ENCODE measurements at regions not wholly inside any gene's neighbourhood (a gene's known extent, or its start where the extent isn't known, plus 50 kb on each side); places are given as distances from the start of the nearest gene placed in this dataset.

DNA sequence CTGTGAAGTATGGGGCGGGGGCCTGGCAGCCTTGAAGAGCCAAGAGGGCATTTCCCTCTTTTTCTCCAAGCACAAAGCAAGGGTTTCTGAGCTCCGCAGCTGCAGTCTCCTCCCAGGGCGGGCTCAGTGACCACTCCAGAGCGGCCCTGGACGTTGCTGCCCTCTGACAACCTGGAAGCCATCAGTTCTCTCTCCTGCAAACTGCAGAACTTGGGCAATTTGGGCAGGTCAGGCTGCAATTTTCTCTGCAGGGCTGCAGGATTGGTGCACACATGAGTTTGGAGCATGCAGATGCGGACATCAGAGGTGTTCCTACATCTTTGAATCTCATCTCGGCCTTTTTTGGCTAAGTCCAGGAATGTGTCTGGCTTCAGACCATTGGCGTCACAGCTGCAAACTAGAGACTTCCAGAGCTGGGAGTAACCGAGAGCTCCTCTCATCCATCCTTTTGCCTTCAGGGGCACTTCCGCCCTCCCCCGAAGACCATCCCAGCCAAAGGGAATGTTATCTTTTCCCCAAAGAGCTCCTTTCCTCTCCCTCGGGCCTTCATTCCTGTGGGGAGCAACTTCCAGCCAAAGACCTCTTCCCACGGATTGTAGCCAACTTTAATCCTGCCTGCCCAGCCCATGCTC is 139.6 kb upstream of the WNT4 start:
- H3K9me3 ChIP-seq, result no peaks in the 10 kb centered on the region

DNA sequence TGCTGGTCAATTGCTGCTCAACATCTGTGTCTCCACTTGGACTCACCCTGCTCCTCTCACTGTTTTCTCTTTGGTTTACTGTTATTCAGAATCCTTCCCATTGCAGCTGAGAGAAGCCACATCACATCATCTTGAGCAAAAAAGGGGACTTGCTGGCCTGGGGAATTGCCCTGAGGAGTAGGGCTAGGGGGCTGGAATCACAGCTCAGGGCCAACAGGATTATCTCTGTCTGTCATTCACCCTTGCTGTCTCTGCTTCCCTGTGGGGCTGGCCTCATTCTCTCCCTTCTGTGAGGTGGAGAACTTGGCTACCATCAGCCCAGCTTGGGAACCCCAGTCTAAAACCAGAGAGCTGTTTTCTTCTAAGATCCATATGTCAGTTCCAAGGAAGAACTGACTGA is 140.7 kb upstream of the WNT4 start:
- Histone ChIP-seq H3K27ac (no peak overlapping the region), H3K27me3 (no peaks in the 10 kb centered on the region), H3K36me3 (no peaks in the 10 kb centered on the region), H3K4me1 (peaks cover 0 to 4% of the 10 kb centered on the region in 2 donors), H3K4me3 (no peak overlapping the region), H3K9me3 (no peaks in the 10 kb centered on the region)
- intact Hi-C loops (cut with DNase I; ENCODE audit: low total_unique reads), result no loop called here
- no peak for DNase-seq
- TF ChIP-seq, protein P1, sequence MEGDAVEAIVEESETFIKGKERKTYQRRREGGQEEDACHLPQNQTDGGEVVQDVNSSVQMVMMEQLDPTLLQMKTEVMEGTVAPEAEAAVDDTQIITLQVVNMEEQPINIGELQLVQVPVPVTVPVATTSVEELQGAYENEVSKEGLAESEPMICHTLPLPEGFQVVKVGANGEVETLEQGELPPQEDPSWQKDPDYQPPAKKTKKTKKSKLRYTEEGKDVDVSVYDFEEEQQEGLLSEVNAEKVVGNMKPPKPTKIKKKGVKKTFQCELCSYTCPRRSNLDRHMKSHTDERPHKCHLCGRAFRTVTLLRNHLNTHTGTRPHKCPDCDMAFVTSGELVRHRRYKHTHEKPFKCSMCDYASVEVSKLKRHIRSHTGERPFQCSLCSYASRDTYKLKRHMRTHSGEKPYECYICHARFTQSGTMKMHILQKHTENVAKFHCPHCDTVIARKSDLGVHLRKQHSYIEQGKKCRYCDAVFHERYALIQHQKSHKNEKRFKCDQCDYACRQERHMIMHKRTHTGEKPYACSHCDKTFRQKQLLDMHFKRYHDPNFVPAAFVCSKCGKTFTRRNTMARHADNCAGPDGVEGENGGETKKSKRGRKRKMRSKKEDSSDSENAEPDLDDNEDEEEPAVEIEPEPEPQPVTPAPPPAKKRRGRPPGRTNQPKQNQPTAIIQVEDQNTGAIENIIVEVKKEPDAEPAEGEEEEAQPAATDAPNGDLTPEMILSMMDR (IDR thresholded peaks at IDR 0.05), result no peak
- no peak for TF ChIP-seq POLR2A (IDR thresholded peaks at IDR 0.05)

More for the DNA sequence above, 139.6 kb upstream of the WNT4 start:
- intact Hi-C loops (cut with DNase I; ENCODE audit: low total_unique reads), result no loop called here
- TF ChIP-seq, protein P1 (IDR thresholded peaks at IDR 0.05), result no peak
- TF ChIP-seq POLR2A (IDR thresholded peaks at IDR 0.05), result no peak
- Histone ChIP-seq H3K4me3 (no peak overlapping the region), H3K27ac (no peak overlapping the region), H3K36me3 (no peaks in the 10 kb centered on the region), H3K4me1 (peaks cover 0 to 4% of the 10 kb centered on the region in 2 donors), H3K27me3 (no peaks in the 10 kb centered on the region)
- no peak for DNase-seq

DNA sequence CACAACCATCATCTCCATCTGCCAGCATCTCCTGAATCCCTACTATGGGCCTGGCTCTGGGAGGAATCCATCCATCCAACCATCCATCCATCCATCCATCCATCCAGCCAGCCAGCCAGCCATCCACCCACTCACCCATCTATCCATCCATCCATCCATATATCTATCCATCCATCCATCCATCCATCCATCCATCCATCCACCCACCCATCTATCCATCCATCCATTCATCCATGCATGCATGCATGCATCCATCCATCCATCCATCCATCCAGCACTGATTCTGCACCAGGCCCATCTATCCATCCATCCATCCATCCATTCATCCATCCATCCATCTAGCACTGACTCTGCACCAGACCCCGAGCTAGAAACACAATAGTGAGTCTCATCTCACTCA is 141.3 kb upstream of the WNT4 start:
- H3K9me3 ChIP-seq, result no peaks in the 10 kb centered on the region
- no peak for DNase-seq
- no peak for TF ChIP-seq POLR2A (IDR thresholded peaks at IDR 0.05)
- TF ChIP-seq, protein P1 (IDR thresholded peaks at IDR 0.05), result no peak
- H3K4me1 ChIP-seq, result peaks cover 0 to 4% of the 10 kb centered on the region in 2 donors
- H3K27ac ChIP-seq, result no peak overlapping the region
- H3K4me3 ChIP-seq, result no peak overlapping the region
- intact Hi-C loops (cut with DNase I; ENCODE audit: low total_unique reads), result no loop called here
- H3K36me3 ChIP-seq, result no peaks in the 10 kb centered on the region
- H3K27me3 ChIP-seq, result no peaks in the 10 kb centered on the region

DNA sequence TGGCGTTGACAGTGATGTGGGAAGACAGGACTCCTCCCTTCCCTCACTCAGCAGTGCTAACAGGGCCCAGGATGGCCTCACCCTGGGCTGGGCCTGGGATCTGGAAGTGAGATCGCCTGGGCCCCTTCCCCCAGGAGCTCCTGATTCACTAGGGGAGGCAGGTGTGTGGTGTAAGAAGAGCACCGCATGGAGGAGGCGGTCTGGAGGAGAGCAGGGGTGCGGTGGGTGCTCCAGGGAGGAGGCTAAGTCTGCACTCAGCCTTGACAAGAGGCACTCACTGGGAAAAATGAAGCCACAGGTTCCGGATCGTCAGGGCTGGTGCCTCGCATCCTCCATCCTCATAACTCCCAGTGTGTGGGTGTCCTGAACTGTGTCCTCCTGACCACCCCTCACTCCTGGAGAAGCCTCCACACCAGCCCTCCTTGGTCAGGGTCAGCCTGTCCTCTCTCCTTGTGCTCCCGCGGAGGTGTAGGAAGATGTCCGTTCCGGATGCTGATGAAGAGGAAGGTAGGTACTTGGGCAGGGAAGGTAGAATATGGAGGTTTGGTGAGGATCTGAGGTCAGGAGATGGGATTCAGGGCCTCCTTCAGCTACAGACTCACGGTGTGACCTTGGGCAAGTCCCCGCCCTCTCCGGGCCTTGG is 142.1 kb upstream of the WNT4 start:
- no peak overlapping the region for H3K4me3 ChIP-seq
- no peaks in the 10 kb centered on the region for H3K27me3 ChIP-seq
- intact Hi-C loops (cut with DNase I; ENCODE audit: low total_unique reads), result no loop called here
- H3K4me1 ChIP-seq, result peaks cover 0 to 4% of the 10 kb centered on the region in 2 donors
- DNase-seq, result no peak
- no peak overlapping the region for H3K27ac ChIP-seq
- no peaks in the 10 kb centered on the region for H3K9me3 ChIP-seq
- no peak for TF ChIP-seq POLR2A (IDR thresholded peaks at IDR 0.05)
- TF ChIP-seq, protein P1 (IDR thresholded peaks at IDR 0.05), result no peak
- H3K36me3 ChIP-seq, result no peaks in the 10 kb centered on the region

DNA sequence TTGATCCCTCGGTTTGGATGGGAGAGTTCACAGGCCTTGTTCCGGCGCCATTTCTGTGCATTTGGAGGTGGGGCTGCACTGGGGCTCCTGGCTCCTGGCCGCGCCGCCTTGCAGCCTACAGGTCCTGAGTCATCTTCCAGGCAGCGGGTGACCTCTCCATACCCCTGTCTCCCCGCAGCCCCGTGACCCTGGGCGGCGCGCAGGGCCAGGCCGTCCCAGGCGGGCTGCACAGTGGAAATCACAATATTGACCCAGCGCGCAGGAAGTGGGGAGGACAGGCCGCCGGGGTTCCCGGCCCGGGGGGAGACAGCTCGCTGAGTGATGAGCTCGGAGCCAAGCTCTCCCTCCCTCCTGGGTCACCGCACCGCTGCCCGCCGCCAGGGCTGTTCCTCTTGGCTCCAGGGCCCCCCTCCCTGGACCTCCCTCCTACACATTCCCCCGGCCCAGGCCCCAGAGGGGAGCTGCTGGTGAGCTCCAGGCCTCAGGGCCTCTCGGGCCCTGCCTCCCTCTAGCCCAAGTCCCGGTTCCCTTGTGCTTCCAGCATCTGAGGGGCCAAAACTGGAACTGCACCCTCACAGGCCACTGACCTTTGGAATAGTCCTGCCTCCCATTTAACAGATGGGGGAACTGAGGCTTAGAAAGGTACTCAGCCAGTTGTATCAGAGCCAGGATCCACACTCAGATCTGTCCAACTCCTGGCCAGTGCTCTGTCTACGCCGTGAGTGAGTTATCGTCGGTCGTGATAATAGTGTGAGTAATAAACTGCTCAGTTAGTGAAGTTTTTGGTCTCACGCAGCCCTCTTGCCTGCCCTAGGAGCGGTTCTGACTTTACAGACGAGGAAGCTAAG is 142.9 kb upstream of the WNT4 start:
- Histone ChIP-seq H3K36me3 (no peaks in the 10 kb centered on the region), H3K4me1 (peaks cover 0 to 4% of the 10 kb centered on the region in 2 donors), H3K27me3 (no peaks in the 10 kb centered on the region), H3K4me3 (no peak overlapping the region), H3K9me3 (no peaks in the 10 kb centered on the region), H3K27ac (no peak overlapping the region)
- DNase-seq, result peak in 1 of 2 donors; percentile 29
- intact Hi-C loops (cut with DNase I; ENCODE audit: low total_unique reads), result no loop called here
- TF ChIP-seq, protein P1 (IDR thresholded peaks at IDR 0.05), result no peak
- no peak for TF ChIP-seq POLR2A (IDR thresholded peaks at IDR 0.05)

Measured in uterus (tissue), 3 donors.